ENCODE measurements at regions not wholly inside any gene's neighbourhood (a gene's known extent, or its start where the extent isn't known, plus 50 kb on each side); places are given as distances from the start of the nearest gene placed in this dataset.

DNA sequence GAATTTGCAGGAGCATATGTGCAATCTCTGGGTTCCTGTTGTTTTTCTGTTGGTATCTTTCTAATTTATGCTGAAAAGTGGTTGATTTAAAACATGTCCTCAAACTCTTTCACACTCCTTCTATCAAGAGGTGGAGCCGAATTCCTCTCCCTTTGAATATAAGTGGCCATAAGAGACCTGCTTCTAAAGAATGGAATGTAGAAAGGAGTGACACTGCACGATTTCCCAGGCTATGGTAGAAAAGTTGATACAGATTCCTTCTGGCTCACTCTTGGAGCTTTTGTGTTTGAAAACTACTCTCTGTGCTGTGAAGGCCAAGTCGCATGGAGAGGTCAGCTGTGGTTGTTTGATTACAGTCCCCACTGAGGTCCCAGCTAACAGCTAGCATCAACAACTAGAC lies 613.2 kb downstream of the ETNK1 start (continued):
- TF ChIP-seq SMC3 (IDR thresholded peaks at IDR 0.05; ENCODE audit: borderline replicate concordance, low read length), result no peak

DNA sequence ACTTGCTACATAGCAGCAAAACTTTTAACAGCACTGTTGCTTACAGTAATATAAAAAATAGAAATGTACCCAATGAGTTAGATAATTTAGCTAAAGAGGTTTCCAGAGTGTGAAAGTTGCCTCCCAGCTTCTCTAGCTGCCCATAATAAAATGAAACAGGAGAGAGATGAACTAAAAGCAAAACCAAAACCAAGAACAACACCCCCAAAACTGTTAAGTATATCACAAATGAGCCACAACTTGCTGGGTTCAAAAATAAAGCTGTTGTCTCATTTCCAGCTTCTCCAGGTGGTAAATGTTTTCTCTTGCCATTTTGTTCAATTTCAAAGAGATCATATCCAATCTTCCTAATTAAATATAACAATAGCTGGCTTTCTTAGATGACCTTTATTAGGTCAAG lies 614.0 kb downstream of the ETNK1 start:
- H3K4me1 ChIP-seq (ENCODE audit: control insufficient read depth, insufficient read depth, low read length), result no peaks in the 10 kb centered on the region
- H3K4me3 ChIP-seq, result no peak overlapping the region
- H3K9ac ChIP-seq (ENCODE audit: control insufficient read depth, insufficient read depth, low read length), result no peak overlapping the region
- no peak overlapping the region for H3K27ac ChIP-seq (ENCODE audit: control insufficient read depth, insufficient read depth)
- ATAC-seq (no peak), DNase-seq (ENCODE audit: low read depth, low spot score) (no peak), FAIRE-seq (no peak)
- H3K79me2 ChIP-seq (ENCODE audit: control insufficient read depth, insufficient read depth, low read length), result no peaks in the 10 kb centered on the region
- BruUV-seq (replicated peaks), result no TSS peak
- TF ChIP-seq, protein P1, sequence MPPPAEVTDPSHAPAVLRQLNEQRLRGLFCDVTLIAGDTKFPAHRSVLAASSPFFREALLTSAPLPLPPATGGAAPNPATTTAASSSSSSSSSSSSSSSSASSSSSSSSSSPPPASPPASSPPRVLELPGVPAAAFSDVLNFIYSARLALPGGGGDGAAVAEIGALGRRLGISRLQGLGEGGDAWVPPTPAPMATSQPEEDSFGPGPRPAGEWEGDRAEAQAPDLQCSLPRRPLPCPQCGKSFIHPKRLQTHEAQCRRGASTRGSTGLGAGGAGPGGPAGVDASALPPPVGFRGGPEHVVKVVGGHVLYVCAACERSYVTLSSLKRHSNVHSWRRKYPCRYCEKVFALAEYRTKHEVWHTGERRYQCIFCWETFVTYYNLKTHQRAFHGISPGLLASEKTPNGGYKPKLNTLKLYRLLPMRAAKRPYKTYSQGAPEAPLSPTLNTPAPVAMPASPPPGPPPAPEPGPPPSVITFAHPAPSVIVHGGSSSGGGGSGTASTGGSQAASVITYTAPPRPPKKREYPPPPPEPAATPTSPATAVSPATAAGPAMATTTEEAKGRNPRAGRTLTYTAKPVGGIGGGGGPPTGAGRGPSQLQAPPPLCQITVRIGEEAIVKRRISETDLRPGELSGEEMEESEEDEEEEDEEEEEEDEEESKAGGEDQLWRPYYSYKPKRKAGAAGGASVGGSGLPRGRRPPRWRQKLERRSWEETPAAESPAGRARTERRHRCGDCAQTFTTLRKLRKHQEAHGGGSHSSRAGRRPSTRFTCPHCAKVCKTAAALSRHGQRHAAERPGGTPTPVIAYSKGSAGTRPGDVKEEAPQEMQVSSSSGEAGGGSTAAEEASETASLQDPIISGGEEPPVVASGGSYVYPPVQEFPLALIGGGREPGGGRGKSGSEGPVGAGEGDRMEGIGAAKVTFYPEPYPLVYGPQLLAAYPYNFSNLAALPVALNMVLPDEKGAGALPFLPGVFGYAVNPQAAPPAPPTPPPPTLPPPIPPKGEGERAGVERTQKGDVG (CRISPR knock-in tag; IDR thresholded peaks at IDR 0.05), result no peak
- no peak for TF ChIP-seq MTA3 (IDR thresholded peaks at IDR 0.05; ENCODE audit: borderline replicate concordance, low read length)
- TF ChIP-seq KAT2A (conservative IDR thresholded peaks at IDR 0.05; ENCODE audit: control insufficient read depth, low read depth, low read length), result no peak
- TF ChIP-seq TCF12 (IDR thresholded peaks at IDR 0.05; ENCODE audit: low read depth, low read length), result no peak
- no peak for TF ChIP-seq SMARCA5 (IDR thresholded peaks at IDR 0.05)
- TF ChIP-seq JUND (IDR thresholded peaks at IDR 0.05; ENCODE audit: low read depth, low read length), result no peak
- TF ChIP-seq, protein P2, sequence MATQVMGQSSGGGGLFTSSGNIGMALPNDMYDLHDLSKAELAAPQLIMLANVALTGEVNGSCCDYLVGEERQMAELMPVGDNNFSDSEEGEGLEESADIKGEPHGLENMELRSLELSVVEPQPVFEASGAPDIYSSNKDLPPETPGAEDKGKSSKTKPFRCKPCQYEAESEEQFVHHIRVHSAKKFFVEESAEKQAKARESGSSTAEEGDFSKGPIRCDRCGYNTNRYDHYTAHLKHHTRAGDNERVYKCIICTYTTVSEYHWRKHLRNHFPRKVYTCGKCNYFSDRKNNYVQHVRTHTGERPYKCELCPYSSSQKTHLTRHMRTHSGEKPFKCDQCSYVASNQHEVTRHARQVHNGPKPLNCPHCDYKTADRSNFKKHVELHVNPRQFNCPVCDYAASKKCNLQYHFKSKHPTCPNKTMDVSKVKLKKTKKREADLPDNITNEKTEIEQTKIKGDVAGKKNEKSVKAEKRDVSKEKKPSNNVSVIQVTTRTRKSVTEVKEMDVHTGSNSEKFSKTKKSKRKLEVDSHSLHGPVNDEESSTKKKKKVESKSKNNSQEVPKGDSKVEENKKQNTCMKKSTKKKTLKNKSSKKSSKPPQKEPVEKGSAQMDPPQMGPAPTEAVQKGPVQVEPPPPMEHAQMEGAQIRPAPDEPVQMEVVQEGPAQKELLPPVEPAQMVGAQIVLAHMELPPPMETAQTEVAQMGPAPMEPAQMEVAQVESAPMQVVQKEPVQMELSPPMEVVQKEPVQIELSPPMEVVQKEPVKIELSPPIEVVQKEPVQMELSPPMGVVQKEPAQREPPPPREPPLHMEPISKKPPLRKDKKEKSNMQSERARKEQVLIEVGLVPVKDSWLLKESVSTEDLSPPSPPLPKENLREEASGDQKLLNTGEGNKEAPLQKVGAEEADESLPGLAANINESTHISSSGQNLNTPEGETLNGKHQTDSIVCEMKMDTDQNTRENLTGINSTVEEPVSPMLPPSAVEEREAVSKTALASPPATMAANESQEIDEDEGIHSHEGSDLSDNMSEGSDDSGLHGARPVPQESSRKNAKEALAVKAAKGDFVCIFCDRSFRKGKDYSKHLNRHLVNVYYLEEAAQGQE (IDR thresholded peaks at IDR 0.05; ENCODE audit: low read depth, low read length), result no peak
- TF ChIP-seq RAD21 (IDR thresholded peaks at IDR 0.05; ENCODE audit: insufficient read depth, low read depth, low read length), result no peak
- no peak for TF ChIP-seq NFYA (IDR thresholded peaks at IDR 0.05; ENCODE audit: borderline replicate concordance, low read depth, low read length)
- no peak for TF ChIP-seq NR2F1 (conservative IDR thresholded peaks at IDR 0.05)
- no peak for TF ChIP-seq SMAD5 (IDR thresholded peaks at IDR 0.05; ENCODE audit: low read depth)
- TF ChIP-seq KDM1A (IDR thresholded peaks at IDR 0.05; ENCODE audit: borderline replicate concordance), result no peak
- TF ChIP-seq, protein P3, sequence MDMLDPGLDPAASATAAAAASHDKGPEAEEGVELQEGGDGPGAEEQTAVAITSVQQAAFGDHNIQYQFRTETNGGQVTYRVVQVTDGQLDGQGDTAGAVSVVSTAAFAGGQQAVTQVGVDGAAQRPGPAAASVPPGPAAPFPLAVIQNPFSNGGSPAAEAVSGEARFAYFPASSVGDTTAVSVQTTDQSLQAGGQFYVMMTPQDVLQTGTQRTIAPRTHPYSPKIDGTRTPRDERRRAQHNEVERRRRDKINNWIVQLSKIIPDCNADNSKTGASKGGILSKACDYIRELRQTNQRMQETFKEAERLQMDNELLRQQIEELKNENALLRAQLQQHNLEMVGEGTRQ (IDR thresholded peaks at IDR 0.05; ENCODE audit: borderline replicate concordance, low read depth, low read length), result no peak
- no peak for TF ChIP-seq KLF5 (IDR thresholded peaks at IDR 0.05; ENCODE audit: partially characterized antibody)
- TF ChIP-seq ZNF622 (IDR thresholded peaks at IDR 0.05), result no peak
- TF ChIP-seq, protein P4, sequence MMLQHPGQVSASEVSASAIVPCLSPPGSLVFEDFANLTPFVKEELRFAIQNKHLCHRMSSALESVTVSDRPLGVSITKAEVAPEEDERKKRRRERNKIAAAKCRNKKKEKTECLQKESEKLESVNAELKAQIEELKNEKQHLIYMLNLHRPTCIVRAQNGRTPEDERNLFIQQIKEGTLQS (IDR thresholded peaks at IDR 0.05; ENCODE audit: borderline replicate concordance, extremely low read depth, low read depth, low read length), result no peak
- RAD21 ChIA-PET (ENCODE audit: unreplicated experiment), result interaction anchor here (0.6 kb wide), 1 partner anchor 1435 kb away, joined by 3 read pairs; no protein-coding TSS in a partner anchor
- no peaks in the 10 kb centered on the region for H3K36me3 ChIP-seq (ENCODE audit: control insufficient read depth in 2 of 2, insufficient read depth in 2 of 2, low read length in 1 of 2)
- no peak overlapping the region for H3K4me2 ChIP-seq (ENCODE audit: control insufficient read depth, insufficient read depth)
- no peaks in the 10 kb centered on the region; the same call in 1 of the 2 replicates for H4K20me1 ChIP-seq (ENCODE audit: control insufficient read depth, insufficient read depth)
- CTCF ChIA-PET, result interaction anchor here (0.6 kb wide), 1 partner anchor 47 kb away, joined by 3 read pairs; no protein-coding TSS in a partner anchor
- intact Hi-C loops (cut with micrococcal nuclease; ENCODE audit: unreplicated experiment) (no loop called here), in situ Hi-C loops (cut with MboI) (no loop called here)
- SMC1A ChIA-PET (ENCODE audit: uncharacterized antibody, unreplicated experiment), result interaction anchor here (0.8 to 1.8 kb wide), 2 partner anchors 14 to 775 kb away, joined by 3 to 6 read pairs; no protein-coding TSS in a partner anchor
- POLR2A ChIA-PET, result no interaction called here
- no peaks in the 10 kb centered on the region for H3K9me3 ChIP-seq (replicated peaks; ENCODE audit: control insufficient read depth, insufficient read depth, low read length)
- no peaks in the 10 kb centered on the region for H3K27me3 ChIP-seq (replicated peaks in 1 of 2; ENCODE audit: control insufficient read depth in 2 of 2, insufficient read depth in 2 of 2, low read length in 1 of 2)
- H2AFZ ChIP-seq (ENCODE audit: control insufficient read depth, low read depth, low read length), result no peak overlapping the region
